ENCODE measurements at regions not wholly inside any gene's neighbourhood (a gene's known extent, or its start where the extent isn't known, plus 50 kb on each side); places are given as distances from the start of the nearest gene placed in this dataset.
"Not testable (repeated sequence)": the region's sequence is repeated elsewhere in the genome, so short reads cannot be mapped to it uniquely, and the experiment has no call there.

- H3K27me3 ChIP-seq (replicated peaks; ENCODE audit: control insufficient read depth, insufficient read depth, low read length); H3K36me3 ChIP-seq (ENCODE audit: control insufficient read depth, insufficient read depth, low read length); H3K4me3 ChIP-seq (replicated peaks; ENCODE audit: low read depth, low read length); DNase-seq (ENCODE audit: extremely low read depth, insufficient read length): not testable (repeated sequence)
Measured at GRCh38 chr13:18213511-18213910, 968.1 kb downstream of the TUBA3C start.

DNA sequence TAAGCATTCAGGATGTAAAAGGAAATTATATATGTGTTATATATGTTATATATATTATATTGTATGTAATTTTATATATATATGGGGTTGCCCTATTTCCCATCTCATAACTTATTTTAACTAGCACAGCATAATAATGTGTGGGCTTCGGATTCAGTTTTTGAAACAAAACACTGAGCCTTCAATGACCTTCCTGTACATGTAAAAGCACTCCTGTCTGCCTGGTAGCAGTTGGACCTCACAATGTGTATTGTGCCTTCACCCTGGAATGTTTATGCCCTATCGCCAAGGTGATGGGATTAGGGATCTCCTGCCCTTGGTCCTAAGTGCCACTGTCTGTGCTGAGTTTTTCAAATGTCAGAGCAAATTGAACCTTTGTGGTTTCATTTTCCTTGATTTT lies 968.8 kb downstream of the TUBA3C start:
- no peak for DNase-seq (ENCODE audit: extremely low read depth, insufficient read length)
- Histone ChIP-seq H3K27me3 (replicated peaks; ENCODE audit: control insufficient read depth, insufficient read depth, low read length) (no peaks in the 10 kb centered on the region), H3K36me3 (ENCODE audit: control insufficient read depth, insufficient read depth, low read length) (no peaks in the 10 kb centered on the region), H3K4me3 (replicated peaks; ENCODE audit: low read depth, low read length) (no peak overlapping the region)
- TF ChIP-seq, protein P1, sequence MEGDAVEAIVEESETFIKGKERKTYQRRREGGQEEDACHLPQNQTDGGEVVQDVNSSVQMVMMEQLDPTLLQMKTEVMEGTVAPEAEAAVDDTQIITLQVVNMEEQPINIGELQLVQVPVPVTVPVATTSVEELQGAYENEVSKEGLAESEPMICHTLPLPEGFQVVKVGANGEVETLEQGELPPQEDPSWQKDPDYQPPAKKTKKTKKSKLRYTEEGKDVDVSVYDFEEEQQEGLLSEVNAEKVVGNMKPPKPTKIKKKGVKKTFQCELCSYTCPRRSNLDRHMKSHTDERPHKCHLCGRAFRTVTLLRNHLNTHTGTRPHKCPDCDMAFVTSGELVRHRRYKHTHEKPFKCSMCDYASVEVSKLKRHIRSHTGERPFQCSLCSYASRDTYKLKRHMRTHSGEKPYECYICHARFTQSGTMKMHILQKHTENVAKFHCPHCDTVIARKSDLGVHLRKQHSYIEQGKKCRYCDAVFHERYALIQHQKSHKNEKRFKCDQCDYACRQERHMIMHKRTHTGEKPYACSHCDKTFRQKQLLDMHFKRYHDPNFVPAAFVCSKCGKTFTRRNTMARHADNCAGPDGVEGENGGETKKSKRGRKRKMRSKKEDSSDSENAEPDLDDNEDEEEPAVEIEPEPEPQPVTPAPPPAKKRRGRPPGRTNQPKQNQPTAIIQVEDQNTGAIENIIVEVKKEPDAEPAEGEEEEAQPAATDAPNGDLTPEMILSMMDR (IDR thresholded peaks at IDR 0.05; ENCODE audit: insufficient read depth, low read length, poor library complexity, severe bottlenecking), result no peak

GRCh38 chr13:18211752-18212560 lies 969.7 kb downstream of the TUBA3C start:
- not testable (repeated sequence) for H3K27me3 ChIP-seq (replicated peaks; ENCODE audit: control insufficient read depth, insufficient read depth, low read length); H3K4me3 ChIP-seq (replicated peaks; ENCODE audit: low read depth, low read length); H3K36me3 ChIP-seq (ENCODE audit: control insufficient read depth, insufficient read depth, low read length); DNase-seq (ENCODE audit: extremely low read depth, insufficient read length)

- not testable (repeated sequence) for H3K4me3 ChIP-seq (replicated peaks; ENCODE audit: low read depth, low read length); DNase-seq (ENCODE audit: extremely low read depth, insufficient read length); H3K27me3 ChIP-seq (replicated peaks; ENCODE audit: control insufficient read depth, insufficient read depth, low read length)
Measured at GRCh38 chr13:18204614-18205178, 976.9 kb downstream of the TUBA3C start.

GRCh38 chr13:18195365-18195678 lies 986.3 kb downstream of the TUBA3C start:
- not testable (repeated sequence) for DNase-seq (ENCODE audit: extremely low read depth, insufficient read length); H3K4me3 ChIP-seq (replicated peaks; ENCODE audit: low read depth, low read length); H3K36me3 ChIP-seq (ENCODE audit: control insufficient read depth, insufficient read depth, low read length); H3K27me3 ChIP-seq (replicated peaks; ENCODE audit: control insufficient read depth, insufficient read depth, low read length)

More at GRCh38 chr13:18204614-18205178, 976.9 kb downstream of the TUBA3C start:
- not testable (repeated sequence) for H3K36me3 ChIP-seq (ENCODE audit: control insufficient read depth, insufficient read depth, low read length)

DNA sequence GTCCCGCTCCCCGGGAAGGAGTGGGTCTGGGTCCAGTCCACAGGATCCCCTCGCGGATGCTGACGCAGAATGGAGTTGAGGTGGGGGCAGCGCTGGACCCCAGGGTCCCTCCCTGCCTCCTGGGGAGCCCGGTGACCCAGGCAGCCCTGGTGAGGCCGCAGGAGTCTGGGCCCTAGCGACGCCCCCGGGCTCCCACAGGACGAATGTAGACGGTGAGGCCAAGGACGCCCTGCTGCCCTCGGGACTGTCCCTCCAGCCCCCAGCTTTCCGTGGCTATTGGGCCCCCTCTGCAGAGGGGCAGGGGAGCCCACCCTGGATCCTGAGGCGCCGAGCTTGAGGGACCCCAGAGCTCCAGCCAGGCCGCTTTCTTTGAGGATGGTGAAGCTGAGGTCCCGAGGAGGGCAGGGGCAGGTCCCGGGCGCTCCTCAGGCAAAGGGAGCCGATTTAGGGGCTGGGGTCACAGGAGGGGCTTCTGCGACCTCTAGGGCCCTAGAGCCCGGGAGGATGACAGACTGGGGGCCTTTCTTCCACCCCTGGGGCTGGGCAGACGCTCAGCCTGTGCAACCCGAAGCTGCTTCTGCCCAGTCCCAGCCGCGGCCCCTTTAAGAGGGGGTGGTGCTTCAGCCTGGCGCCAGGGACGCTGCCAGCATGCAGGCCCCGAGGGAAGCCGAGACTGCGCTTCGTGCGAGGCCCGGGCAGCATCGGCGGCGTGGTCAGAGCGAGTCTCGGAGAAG lies 986.8 kb downstream of the TUBA3C start:
- H3K36me3 ChIP-seq (ENCODE audit: control insufficient read depth, insufficient read depth, low read length); H3K4me3 ChIP-seq (replicated peaks; ENCODE audit: low read depth, low read length); H3K27me3 ChIP-seq (replicated peaks; ENCODE audit: control insufficient read depth, insufficient read depth, low read length); DNase-seq (ENCODE audit: extremely low read depth, insufficient read length): not testable (repeated sequence)

- not testable (repeated sequence) for H3K27me3 ChIP-seq (replicated peaks; ENCODE audit: control insufficient read depth, insufficient read depth, low read length); DNase-seq (ENCODE audit: extremely low read depth, insufficient read length); H3K4me3 ChIP-seq (replicated peaks; ENCODE audit: low read depth, low read length); H3K36me3 ChIP-seq (ENCODE audit: control insufficient read depth, insufficient read depth, low read length)
Measured at GRCh38 chr13:18194104-18194503, 987.5 kb downstream of the TUBA3C start.
